Nephron progenitor cell (in vitro differentiated cells): ENCODE measurements at regions not wholly inside any gene's neighbourhood (a gene's known extent, or its start where the extent isn't known, plus 50 kb on each side); places are given as distances from the start of the nearest gene placed in this dataset.

Experiments
- DNase-seq: peaks from one replicate; pipeline ENCODE4 v3.0.0; 2021
- H3K27ac Mint-ChIP-seq: 2 replicates; pipeline ENCODE4 v1.8.0; 2021; ENCODE audit warnings: mild to moderate bottlenecking, moderate library complexity, mixed read lengths
- H3K27me3 Mint-ChIP-seq: 2 replicates; pipeline ENCODE4 v1.8.0; 2021; ENCODE audit warnings: mild to moderate bottlenecking, low read depth, mixed read lengths; ENCODE audit not compliant: poor library complexity
- H3K36me3 Mint-ChIP-seq: 2 replicates; pipeline ENCODE4 v1.8.0; 2021; ENCODE audit warnings: low read depth, mixed read lengths
- H3K4me1 Mint-ChIP-seq: 2 replicates; pipeline ENCODE4 v1.8.0; 2021; ENCODE audit warnings: mixed read lengths
- H3K4me3 Mint-ChIP-seq: 2 replicates; pipeline ENCODE4 v1.8.0; 2021; ENCODE audit warnings: mild to moderate bottlenecking, moderate library complexity, mixed read lengths
- H3K9me3 Mint-ChIP-seq: 2 replicates; pipeline ENCODE4 v1.8.0; 2021; ENCODE audit warnings: mild to moderate bottlenecking, moderate library complexity, mixed read lengths
- TF ChIP-seq, protein P1 (sequence below): fragments of 200-600 bp; sonication (generic); IDR thresholded peaks from 2 replicates; pipeline ENCODE4 v1.5.0; 2021; ENCODE audit warnings: antibody characterized with exemption

DNA sequence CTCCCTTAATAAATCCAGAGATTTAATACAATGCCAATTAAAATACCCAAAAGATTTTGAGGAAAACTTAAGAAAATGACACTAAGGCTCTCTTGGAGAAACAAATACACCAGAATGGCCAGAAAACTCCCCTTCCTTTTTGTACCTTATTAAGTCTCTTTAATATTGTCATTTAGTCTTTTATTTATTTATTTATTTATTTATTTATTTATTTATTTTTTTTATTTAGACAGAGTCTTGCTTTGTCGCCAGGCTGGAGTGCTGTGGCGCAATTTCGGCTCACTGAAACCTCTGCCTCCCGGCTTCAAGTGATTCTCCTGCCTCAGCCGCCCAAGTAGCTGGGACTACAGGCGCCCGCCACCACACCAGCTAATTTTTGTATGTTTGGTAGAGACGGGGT, 210.6 kb downstream of the DACT1 start:
- Mint-ChIP-seq H3K4me1 (peaks cover 53% of the 10 kb centered on the region), H3K9me3 (peaks cover 17% of the 10 kb centered on the region), H3K36me3 (peaks cover 7% of the 10 kb centered on the region), H3K27me3 (peaks cover 9% of the 10 kb centered on the region), H3K4me3 (no peak overlapping the region), H3K27ac (no peak overlapping the region)
- TF ChIP-seq, protein P1, sequence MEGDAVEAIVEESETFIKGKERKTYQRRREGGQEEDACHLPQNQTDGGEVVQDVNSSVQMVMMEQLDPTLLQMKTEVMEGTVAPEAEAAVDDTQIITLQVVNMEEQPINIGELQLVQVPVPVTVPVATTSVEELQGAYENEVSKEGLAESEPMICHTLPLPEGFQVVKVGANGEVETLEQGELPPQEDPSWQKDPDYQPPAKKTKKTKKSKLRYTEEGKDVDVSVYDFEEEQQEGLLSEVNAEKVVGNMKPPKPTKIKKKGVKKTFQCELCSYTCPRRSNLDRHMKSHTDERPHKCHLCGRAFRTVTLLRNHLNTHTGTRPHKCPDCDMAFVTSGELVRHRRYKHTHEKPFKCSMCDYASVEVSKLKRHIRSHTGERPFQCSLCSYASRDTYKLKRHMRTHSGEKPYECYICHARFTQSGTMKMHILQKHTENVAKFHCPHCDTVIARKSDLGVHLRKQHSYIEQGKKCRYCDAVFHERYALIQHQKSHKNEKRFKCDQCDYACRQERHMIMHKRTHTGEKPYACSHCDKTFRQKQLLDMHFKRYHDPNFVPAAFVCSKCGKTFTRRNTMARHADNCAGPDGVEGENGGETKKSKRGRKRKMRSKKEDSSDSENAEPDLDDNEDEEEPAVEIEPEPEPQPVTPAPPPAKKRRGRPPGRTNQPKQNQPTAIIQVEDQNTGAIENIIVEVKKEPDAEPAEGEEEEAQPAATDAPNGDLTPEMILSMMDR = no peak
- no peak for DNase-seq

DNA sequence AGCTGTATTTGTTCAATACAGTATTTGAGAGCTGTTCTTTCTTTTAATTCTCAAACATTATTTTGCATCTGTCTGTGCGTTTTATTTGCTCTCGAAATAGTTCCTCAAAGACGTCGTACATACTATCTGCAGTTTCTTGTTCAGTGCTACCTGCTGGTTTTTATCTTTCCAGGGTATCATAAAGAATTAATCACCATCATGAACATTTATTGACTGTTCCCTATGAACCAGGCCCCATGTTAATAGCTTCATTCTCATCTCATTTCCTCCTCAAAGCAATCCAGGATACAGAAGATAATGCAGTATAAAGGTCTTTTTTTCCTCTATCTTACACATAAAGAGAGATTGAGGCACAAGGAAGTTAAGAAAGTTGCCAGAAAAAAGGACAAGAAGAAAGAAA, 211.8 kb downstream of the DACT1 start:
- Mint-ChIP-seq H3K4me3 (no peak overlapping the region), H3K27ac (no peak overlapping the region), H3K4me1 (peaks cover 49% of the 10 kb centered on the region), H3K9me3 (peaks cover 18% of the 10 kb centered on the region), H3K36me3 (peaks cover 7% of the 10 kb centered on the region), H3K27me3 (peaks cover 9% of the 10 kb centered on the region)
- no peak for DNase-seq
- TF ChIP-seq, protein P1 = no peak

DNA sequence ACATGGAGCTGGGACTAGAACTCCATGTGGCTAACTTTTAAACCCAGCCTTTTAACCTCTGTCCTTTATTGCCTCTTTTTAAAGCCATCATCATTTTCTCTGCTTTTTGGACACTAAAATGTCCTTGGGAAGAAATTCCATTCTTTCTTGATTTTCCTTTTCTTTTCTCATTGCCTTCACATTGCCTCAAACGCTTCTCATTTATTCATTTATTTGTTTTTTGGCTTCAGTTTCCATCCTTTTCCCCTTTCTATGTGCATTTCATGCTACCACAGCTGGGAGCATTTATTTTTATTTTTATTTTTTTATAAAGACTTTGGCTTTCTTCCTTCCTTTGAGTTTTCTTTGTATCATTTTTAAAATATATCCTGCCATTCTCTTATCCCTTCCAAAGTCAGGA, 212.2 kb downstream of the DACT1 start:
- H3K27ac Mint-ChIP-seq = peak overlapping the region; percentile 6
- peaks cover 7% of the 10 kb centered on the region for H3K36me3 Mint-ChIP-seq
- H3K4me1 Mint-ChIP-seq = peaks cover 45% of the 10 kb centered on the region
- DNase-seq = no peak
- TF ChIP-seq, protein P1 = no peak
- no peak overlapping the region for H3K4me3 Mint-ChIP-seq
- H3K27me3 Mint-ChIP-seq = peaks cover 9% of the 10 kb centered on the region
- H3K9me3 Mint-ChIP-seq = peaks cover 22% of the 10 kb centered on the region

DNA sequence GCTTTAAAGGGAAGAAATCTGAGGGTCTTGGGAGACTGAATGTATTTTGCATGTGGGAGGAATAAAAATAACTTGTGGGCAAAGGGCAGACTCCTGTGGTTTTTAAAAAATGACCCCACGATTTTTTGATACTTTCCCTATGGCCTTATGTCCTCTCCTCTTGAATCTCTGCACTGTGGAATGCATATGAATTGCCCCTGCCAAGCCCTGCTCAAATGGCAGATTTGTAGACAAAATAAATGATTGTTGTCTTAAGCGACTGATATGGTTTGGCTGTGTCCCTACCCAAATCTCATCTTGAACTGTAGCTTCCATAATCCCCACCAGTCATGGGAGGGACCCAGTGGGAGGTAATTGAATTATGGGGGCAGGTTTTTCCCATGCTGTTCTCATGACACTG, 223.8 kb downstream of the DACT1 start:
- peaks cover 39% of the 10 kb centered on the region for H3K36me3 Mint-ChIP-seq
- H3K9me3 Mint-ChIP-seq = peaks cover 61% of the 10 kb centered on the region
- H3K4me1 Mint-ChIP-seq = peaks cover 30% of the 10 kb centered on the region
- no peak overlapping the region for H3K27ac Mint-ChIP-seq
- no peaks in the 10 kb centered on the region for H3K27me3 Mint-ChIP-seq
- TF ChIP-seq, protein P1 = no peak
- no peak overlapping the region for H3K4me3 Mint-ChIP-seq
- no peak for DNase-seq

DNA sequence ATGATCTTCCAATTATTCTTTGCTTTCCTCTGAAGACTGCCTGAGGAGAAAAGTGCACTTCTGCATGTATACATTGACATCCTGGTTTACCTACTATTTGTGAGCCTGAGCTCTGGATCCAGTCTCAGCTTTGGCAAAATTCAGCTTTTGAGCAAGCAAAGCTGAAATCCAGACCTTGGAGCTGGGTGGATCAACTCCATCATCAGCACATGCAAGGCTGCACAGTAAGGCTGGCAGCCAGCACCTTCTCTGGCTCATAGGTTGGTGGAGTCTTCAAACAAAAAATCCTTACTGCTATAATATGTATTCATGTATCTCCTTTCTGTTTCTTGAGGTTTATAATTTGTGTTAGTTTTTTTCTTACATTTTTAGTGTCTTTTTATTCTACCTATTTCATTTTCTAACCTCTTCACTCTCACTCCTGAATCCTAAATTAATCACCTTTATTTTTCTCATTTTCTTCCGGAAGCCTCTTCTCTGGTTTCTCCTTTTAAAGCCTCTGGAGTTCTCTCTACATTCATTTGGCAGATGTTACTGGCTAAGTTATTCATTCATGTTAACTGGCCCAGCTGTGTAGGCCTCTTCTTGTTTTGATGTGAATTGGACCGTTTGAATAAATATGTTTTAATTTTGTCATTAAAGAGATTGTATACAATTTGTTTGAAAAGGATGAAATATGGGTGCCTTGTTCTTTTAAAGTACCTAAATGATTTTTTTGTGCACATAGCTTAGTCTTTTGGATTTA, 224.8 kb downstream of the DACT1 start:
- H3K27me3 Mint-ChIP-seq = no peaks in the 10 kb centered on the region
- DNase-seq = no peak
- no peak overlapping the region for H3K4me3 Mint-ChIP-seq
- TF ChIP-seq, protein P1 = no peak
- peaks cover 31% of the 10 kb centered on the region for H3K36me3 Mint-ChIP-seq
- no peak overlapping the region for H3K27ac Mint-ChIP-seq
- peaks cover 51% of the 10 kb centered on the region for H3K9me3 Mint-ChIP-seq
- peaks cover 31% of the 10 kb centered on the region for H3K4me1 Mint-ChIP-seq

DNA sequence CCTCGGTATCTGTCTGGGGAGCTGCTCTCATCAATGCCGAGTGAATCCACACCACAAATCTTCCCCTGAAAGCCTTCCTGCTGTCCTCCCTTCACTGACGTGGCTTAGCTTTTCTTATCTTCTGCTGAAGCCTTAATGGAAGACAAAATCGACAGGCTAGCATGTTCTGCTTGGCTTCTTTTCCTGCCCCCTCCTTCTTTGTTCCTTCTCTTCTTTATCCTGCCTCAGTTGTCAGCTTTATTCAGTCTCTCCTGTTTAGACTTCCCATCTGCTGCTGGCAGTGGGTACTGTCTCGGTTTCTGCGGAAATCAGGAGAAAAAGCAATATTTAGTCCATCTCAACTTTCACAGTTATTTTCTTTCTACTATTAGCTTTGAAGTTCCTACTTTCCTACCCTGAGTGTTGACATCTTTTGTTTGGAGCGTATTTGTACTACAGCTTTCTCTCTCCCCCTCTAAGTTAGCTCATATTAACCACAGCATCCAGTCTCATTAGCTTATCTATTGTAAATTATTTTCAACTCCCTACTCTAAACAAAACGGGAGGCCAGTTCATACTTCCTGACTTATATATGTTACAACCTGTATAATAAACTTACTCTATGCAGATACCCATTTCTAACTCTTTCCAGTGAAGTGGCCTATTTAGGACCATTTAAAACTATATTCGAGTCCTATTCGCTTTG, 226.0 kb downstream of the DACT1 start:
- Mint-ChIP-seq H3K27ac (peak overlapping the region; percentile 42), H3K9me3 (peaks cover 39% of the 10 kb centered on the region), H3K27me3 (no peaks in the 10 kb centered on the region), H3K4me1 (peaks cover 31% of the 10 kb centered on the region), H3K36me3 (peaks cover 19% of the 10 kb centered on the region), H3K4me3 (no peak overlapping the region)
- no peak for DNase-seq
- TF ChIP-seq, protein P1 = no peak
